HCT116 (cell line): ENCODE measurements at regions not wholly inside any gene's neighbourhood (a gene's known extent, or its start where the extent isn't known, plus 50 kb on each side); places are given as distances from the start of the nearest gene placed in this dataset.

Experiments used
- ATAC-seq: fragments of 200-7000 bp; cut with Tn5 transposase; 2 replicates; pipeline ENCODE4 v1.9.1; 2020; ENCODE audit warnings: mild to moderate bottlenecking, moderate library complexity
- BruUV-seq: library from RNA; stranded (reverse); fragments of 400-500 nt; replicated peaks from 2 replicates; lab custom pipeline; 2021; lab: Mats Ljungman, UMichigan
- CTCF ChIA-PET: fragments of 300-600 bp; sonication (Branson Sonifier 250); formaldehyde crosslinking; loops from one replicate; lab custom pipeline; 2021; ENCODE audit warnings: antibody characterized with exemption; lab: Charles Lee
- POLR2A ChIA-PET: fragments of 300-600, 350-600 bp; sonication (Branson Sonifier 250); formaldehyde crosslinking; loops from one replicate; lab custom pipeline; 2021; ENCODE audit warnings: antibody characterized with exemption; lab: Charles Lee
- RAD21 ChIA-PET, 2 experiments: fragments of 300-600 bp; sonication (Branson Sonifier 250); formaldehyde crosslinking; loops; one replicate each; lab custom pipeline; 2023; ENCODE audit warnings: low total read pairs in 2 of 2; ENCODE audit not compliant: uncharacterized antibody in 2 of 2, unreplicated experiment in 2 of 2, low non-redundant PET in 1 of 2; lab: Charles Lee
- DNase-seq: peaks from one replicate; pipeline ENCODE4 v3.0.0-alpha.2; 2010; ENCODE audit warnings: low read depth, low spot score
- H2AFZ ChIP-seq: fragments of 200-600 bp; shearing (Covaris generic), sonication (generic); 2 replicates; pipeline ENCODE4 v1.6.1; 2017; ENCODE audit warnings: low read depth, mixed run types, mixed read lengths, antibody characterized with exemption, low read length; ENCODE audit not compliant: poor library complexity, severe bottlenecking
- H3K27ac ChIP-seq: 2 replicates; pipeline ENCODE4 v1.5.1; 2012; ENCODE audit warnings: low read depth, low read length
- H3K27me3 ChIP-seq: fragments of 200-600 bp; sonication (generic); 2 replicates; pipeline ENCODE4 v1.6.1; 2016; ENCODE audit warnings: mixed run types, low read length, mixed read lengths; ENCODE audit not compliant: insufficient read depth
- H3K36me3 ChIP-seq, 2 experiments: fragments of 200-500 bp in 1 of 2; fragments of 200-600 bp in 1 of 2; sonication (Bioruptor generic) in 1 of 2; sonication (generic) in 1 of 2; 2 replicates each; pipeline versions ENCODE4 v1.5.1 to v1.6.1; 2014 to 2016; ENCODE audit warnings: low read length in 2 of 2, inconsistent platforms in 1 of 2, mixed read lengths in 1 of 2, mixed run types in 1 of 2; ENCODE audit not compliant: insufficient read depth in 2 of 2, control insufficient read depth in 1 of 2
- H3K4me1 ChIP-seq, 2 experiments: fragments of 200-600 bp in 1 of 2; sonication (generic) in 1 of 2; 2 replicates each; pipeline versions ENCODE4 v1.5.1 to v1.6.1; 2012 to 2017; ENCODE audit warnings: low read length in 2 of 2, inconsistent platforms in 1 of 2, mild to moderate bottlenecking in 1 of 2, mixed read lengths in 1 of 2, mixed run types in 1 of 2, moderate library complexity in 1 of 2; ENCODE audit not compliant: insufficient read depth in 2 of 2, control insufficient read depth in 1 of 2
- H3K4me2 ChIP-seq: fragments of 200-600 bp; sonication (generic); 2 replicates; pipeline ENCODE4 v1.6.1; 2017; ENCODE audit warnings: mixed run types, low read length, mixed read lengths
- H3K4me3 ChIP-seq, 2 experiments: fragments of 200-600 bp in 1 of 2; sonication (generic) in 1 of 2; replicated peaks in 1 of 2; 2 replicates each; pipeline ENCODE4 v1.5.1; 2011 to 2016; ENCODE audit warnings: low read length in 2 of 2, control low read depth in 1 of 2, low read depth in 1 of 2, mild to moderate bottlenecking in 1 of 2, mixed read lengths in 1 of 2, mixed run types in 1 of 2
- H3K79me2 ChIP-seq: fragments of 200-600 bp; sonication (generic); 2 replicates; pipeline ENCODE4 v1.6.1; 2017; ENCODE audit warnings: mild to moderate bottlenecking, mixed run types, low read length, moderate library complexity, mixed read lengths; ENCODE audit not compliant: insufficient read depth
- H3K9ac ChIP-seq: fragments of 200-600 bp; sonication (generic); 2 replicates; pipeline ENCODE4 v1.6.1; 2016; ENCODE audit warnings: low read length, mixed read lengths
- H3K9me2 ChIP-seq: fragments of 200-600 bp; sonication (generic), shearing (Covaris generic); 2 replicates; pipeline ENCODE4 v1.6.1; 2017; ENCODE audit warnings: mixed run types, mild to moderate bottlenecking, moderate library complexity; ENCODE audit not compliant: insufficient read depth
- H3K9me3 ChIP-seq, 2 experiments: fragments of 200-500 bp in 1 of 2; fragments of 200-600 bp in 1 of 2; sonication (Bioruptor generic) in 1 of 2; sonication (generic) in 1 of 2; 2 replicates each; pipeline ENCODE4 v1.6.1; 2014 to 2017; ENCODE audit warnings: low read length in 2 of 2, mixed read lengths in 2 of 2, inconsistent platforms in 1 of 2, low read depth in 1 of 2, mild to moderate bottlenecking in 1 of 2, mixed run types in 1 of 2, moderate library complexity in 1 of 2; ENCODE audit not compliant: control insufficient read depth in 1 of 2, insufficient read depth in 1 of 2
- H4K20me1 ChIP-seq: fragments of 200-600 bp; sonication (generic), shearing (Covaris generic); 2 replicates; pipeline ENCODE4 v1.6.1; 2017; ENCODE audit warnings: mixed run types, mild to moderate bottlenecking, moderate library complexity; ENCODE audit not compliant: insufficient read depth
- CBX3 ChIP-seq: IDR thresholded peaks from 2 replicates; pipeline ENCODE4 v1.6.1; 2012; ENCODE audit warnings: low read depth
- CEBPB ChIP-seq: IDR thresholded peaks from 2 replicates; pipeline ENCODE4 v1.6.1; 2012; ENCODE audit warnings: low read depth
- EGR1 ChIP-seq: IDR thresholded peaks from 2 replicates; pipeline ENCODE4 v1.6.1; 2012; ENCODE audit warnings: low read depth
- ELF1 ChIP-seq: IDR thresholded peaks from 2 replicates; pipeline ENCODE4 v1.6.1; 2012; ENCODE audit warnings: low read depth, borderline replicate concordance
- EZH2 ChIP-seq: fragments of 200-600 bp; sonication (generic); IDR thresholded peaks from 2 replicates; pipeline ENCODE4 v1.6.1; 2017; ENCODE audit warnings: antibody characterized with exemption, mixed run types
- FOSL1 ChIP-seq: IDR thresholded peaks from 2 replicates; pipeline ENCODE4 v1.6.1; 2012; ENCODE audit warnings: low read depth
- JUND ChIP-seq: IDR thresholded peaks from 2 replicates; pipeline ENCODE4 v1.6.1; 2012
- MAX ChIP-seq: IDR thresholded peaks from 2 replicates; pipeline ENCODE4 v1.6.1; 2012
- POLR2AphosphoS5 ChIP-seq: IDR thresholded peaks from 2 replicates; pipeline ENCODE4 v1.6.1; 2011; ENCODE audit warnings: mild to moderate bottlenecking, low read depth, low read length, moderate library complexity
- RAD21 ChIP-seq: IDR thresholded peaks from 2 replicates; pipeline ENCODE4 v1.6.1; 2012; ENCODE audit warnings: low read depth, mild to moderate bottlenecking
- REST ChIP-seq: IDR thresholded peaks from 2 replicates; pipeline ENCODE4 v1.6.1; 2012; ENCODE audit warnings: low read depth
- TCF7L2 ChIP-seq: IDR thresholded peaks from 2 replicates; pipeline ENCODE4 v1.7.0; 2011; ENCODE audit warnings: borderline replicate concordance, inconsistent platforms; ENCODE audit not compliant: insufficient read depth, insufficient read length; ENCODE audit errors: extremely low read depth
- YY1 ChIP-seq: IDR thresholded peaks from 2 replicates; pipeline ENCODE4 v1.6.1; 2011; ENCODE audit warnings: low read length, low read depth, moderate library complexity, mild to moderate bottlenecking; ENCODE audit not compliant: insufficient replicate concordance; ENCODE audit errors: extremely low read depth
- ZFX ChIP-seq: fragments of 450-650 bp; IDR thresholded peaks from 2 replicates; pipeline ENCODE4 v1.6.1; 2017
- intact Hi-C: fragments of 100-400 bp; cut with micrococcal nuclease; formaldehyde crosslinking; loops from 2 replicates; pipeline ENCODE4 v1.10.0; 2022
- TF ChIP-seq, protein P1 (sequence below): IDR thresholded peaks from 2 replicates; pipeline ENCODE4 v1.6.1; 2012
- TF ChIP-seq, protein P2 (sequence below): IDR thresholded peaks from 2 replicates; pipeline ENCODE4 v1.6.1; 2011; ENCODE audit warnings: mild to moderate bottlenecking, low read length, moderate library complexity; ENCODE audit not compliant: insufficient replicate concordance; ENCODE audit errors: extremely low read depth

DNA sequence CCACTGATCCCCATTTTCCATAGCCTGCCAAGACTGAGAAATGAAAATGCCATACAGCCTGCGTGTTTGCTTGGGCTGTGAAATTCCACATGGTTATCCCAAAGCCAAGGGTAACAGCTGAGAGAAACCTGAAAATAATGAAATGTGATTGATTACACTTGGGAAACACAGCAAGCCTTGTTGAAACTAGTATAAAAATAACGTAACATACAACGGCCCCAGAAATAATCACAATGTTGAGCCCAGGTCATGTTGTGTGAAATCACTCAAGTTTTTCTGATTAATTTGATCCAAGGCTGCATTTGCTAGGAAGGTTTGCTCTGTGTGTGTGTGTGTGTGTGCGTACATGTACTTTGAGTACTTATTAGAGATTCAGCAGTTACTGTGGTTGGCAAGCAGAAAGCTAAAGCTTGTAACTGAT lies 269.0 kb downstream of the OXSM start:
- ChIA-PET RAD21 (no interaction called here), POLR2A (no interaction called here), CTCF (no interaction called here)
- Histone ChIP-seq H3K4me3 (no peak overlapping the region), H4K20me1 (no peaks in the 10 kb centered on the region), H3K9me2 (no peaks in the 10 kb centered on the region), H3K27me3 (no peaks in the 10 kb centered on the region), H3K79me2 (no peaks in the 10 kb centered on the region), H3K9ac (no peak overlapping the region), H3K4me2 (no peak overlapping the region), H3K9me3 (no peaks in the 10 kb centered on the region), H3K36me3 (no peaks in the 10 kb centered on the region), H3K4me1 (no peaks in the 10 kb centered on the region), H3K27ac (no peak overlapping the region), H2AFZ (no peak overlapping the region)
- DNase-seq (no peak), ATAC-seq (no peak)
- BruUV-seq: no TSS peak
- TF ChIP-seq REST (no peak), CEBPB (no peak), POLR2AphosphoS5 (no peak), ELF1 (no peak), EZH2 (no peak), MAX (no peak), JUND (no peak), FOSL1 (no peak), YY1 (no peak), CBX3 (no peak), TCF7L2 (no peak), RAD21 (no peak), EGR1 (no peak), ZFX (no peak)
- TF ChIP-seq, protein P1, sequence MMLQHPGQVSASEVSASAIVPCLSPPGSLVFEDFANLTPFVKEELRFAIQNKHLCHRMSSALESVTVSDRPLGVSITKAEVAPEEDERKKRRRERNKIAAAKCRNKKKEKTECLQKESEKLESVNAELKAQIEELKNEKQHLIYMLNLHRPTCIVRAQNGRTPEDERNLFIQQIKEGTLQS: no peak
- TF ChIP-seq, protein P2, sequence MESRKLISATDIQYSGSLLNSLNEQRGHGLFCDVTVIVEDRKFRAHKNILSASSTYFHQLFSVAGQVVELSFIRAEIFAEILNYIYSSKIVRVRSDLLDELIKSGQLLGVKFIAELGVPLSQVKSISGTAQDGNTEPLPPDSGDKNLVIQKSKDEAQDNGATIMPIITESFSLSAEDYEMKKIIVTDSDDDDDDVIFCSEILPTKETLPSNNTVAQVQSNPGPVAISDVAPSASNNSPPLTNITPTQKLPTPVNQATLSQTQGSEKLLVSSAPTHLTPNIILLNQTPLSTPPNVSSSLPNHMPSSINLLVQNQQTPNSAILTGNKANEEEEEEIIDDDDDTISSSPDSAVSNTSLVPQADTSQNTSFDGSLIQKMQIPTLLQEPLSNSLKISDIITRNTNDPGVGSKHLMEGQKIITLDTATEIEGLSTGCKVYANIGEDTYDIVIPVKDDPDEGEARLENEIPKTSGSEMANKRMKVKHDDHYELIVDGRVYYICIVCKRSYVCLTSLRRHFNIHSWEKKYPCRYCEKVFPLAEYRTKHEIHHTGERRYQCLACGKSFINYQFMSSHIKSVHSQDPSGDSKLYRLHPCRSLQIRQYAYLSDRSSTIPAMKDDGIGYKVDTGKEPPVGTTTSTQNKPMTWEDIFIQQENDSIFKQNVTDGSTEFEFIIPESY: no peak
- intact Hi-C loops: no loop called here
